Neuronal stem cell (in vitro differentiated cells): ENCODE measurements at regions not wholly inside any gene's neighbourhood (a gene's known extent, or its start where the extent isn't known, plus 50 kb on each side); places are given as distances from the start of the nearest gene placed in this dataset.
"Not testable (repeated sequence)": the region's sequence is repeated elsewhere in the genome, so short reads cannot be mapped to it uniquely, and the experiment has no call there.

Source experiments
- DNase-seq: peaks from one replicate; pipeline ENCODE4 v3.0.0-alpha.2; 2013; ENCODE audit warnings: low spot score
- H2AFZ ChIP-seq: one replicate; pipeline ENCODE4 v1.6.1; 2013; ENCODE audit warnings: mild to moderate bottlenecking, low read length, inconsistent platforms
- H2AK5ac ChIP-seq: 2 replicates; pipeline ENCODE4 v1.6.1; 2013; ENCODE audit warnings: low read depth, mild to moderate bottlenecking, inconsistent platforms, low read length, moderate library complexity, mixed read lengths
- H2BK120ac ChIP-seq: 2 replicates; pipeline ENCODE4 v1.6.1; 2013; ENCODE audit warnings: low read depth, mild to moderate bottlenecking, inconsistent platforms, low read length, moderate library complexity, mixed read lengths
- H2BK12ac ChIP-seq: one replicate; pipeline ENCODE4 v1.6.1; 2013; ENCODE audit warnings: low read length, inconsistent platforms
- H2BK15ac ChIP-seq: 2 replicates; pipeline ENCODE4 v1.6.1; 2013; ENCODE audit warnings: mild to moderate bottlenecking, low read length, inconsistent platforms, mixed read lengths
- H2BK5ac ChIP-seq: one replicate; pipeline ENCODE4 v1.6.1; 2013; ENCODE audit warnings: inconsistent platforms, mild to moderate bottlenecking, low read length, moderate library complexity
- H3K14ac ChIP-seq: one replicate; pipeline ENCODE4 v1.6.1; 2013; ENCODE audit warnings: low read length, inconsistent platforms
- H3K18ac ChIP-seq: 2 replicates; pipeline ENCODE4 v1.6.1; 2013; ENCODE audit warnings: low read length, inconsistent platforms
- H3K23ac ChIP-seq: 2 replicates; pipeline ENCODE4 v1.6.1; 2013; ENCODE audit warnings: low read depth, mild to moderate bottlenecking, mixed read lengths, low read length, inconsistent platforms; ENCODE audit not compliant: poor library complexity
- H3K27ac ChIP-seq: replicated peaks from 3 replicates; pipeline ENCODE4 v1.5.1; 2013; ENCODE audit warnings: low read length, inconsistent platforms
- H3K27me3 ChIP-seq, 3 experiments: 2 replicates each; pipeline ENCODE4 v1.6.1; 2013; ENCODE audit warnings: low read length in 3 of 3, mild to moderate bottlenecking in 2 of 3, inconsistent platforms in 1 of 3, low read depth in 1 of 3, mixed read lengths in 1 of 3, moderate library complexity in 1 of 3; ENCODE audit not compliant: control insufficient read depth in 3 of 3, insufficient read depth in 3 of 3
- H3K36me3 ChIP-seq, 2 donors: replicated peaks in 1 of 2; 2 replicates each; pipeline ENCODE4 v1.6.1; 2013; ENCODE audit warnings: low read length in 2 of 2; ENCODE audit not compliant: control insufficient read depth in 2 of 2, insufficient read depth in 2 of 2
- H3K4ac ChIP-seq: 2 replicates; pipeline ENCODE4 v1.6.1; 2013; ENCODE audit warnings: inconsistent platforms, mild to moderate bottlenecking, low read length, moderate library complexity
- H3K4me1 ChIP-seq, 2 donors: 1 replicate in 1 of 2; 2 replicates in 1 of 2; pipeline ENCODE4 v1.6.1; 2013; ENCODE audit warnings: low read length in 2 of 2, low read depth in 1 of 2; ENCODE audit not compliant: control insufficient read depth in 2 of 2, insufficient read depth in 1 of 2
- H3K4me2 ChIP-seq: one replicate; pipeline ENCODE4 v1.6.1; 2013; ENCODE audit warnings: mild to moderate bottlenecking, low read length, inconsistent platforms; ENCODE audit not compliant: insufficient read depth, poor library complexity, severe bottlenecking
- H3K4me3 ChIP-seq, 2 donors: 2 replicates each; pipeline ENCODE4 v1.5.1; 2013; ENCODE audit warnings: low read length in 2 of 2, mild to moderate bottlenecking in 2 of 2, inconsistent platforms in 1 of 2, moderate library complexity in 1 of 2
- H3K79me1 ChIP-seq: one replicate; pipeline ENCODE4 v1.6.1; 2013; ENCODE audit warnings: low read depth, mild to moderate bottlenecking, inconsistent platforms, low read length, moderate library complexity
- H3K9ac ChIP-seq: one replicate; pipeline ENCODE4 v1.6.1; 2013; ENCODE audit warnings: mild to moderate bottlenecking, low read depth, low read length, inconsistent platforms; ENCODE audit not compliant: poor library complexity
- H3K9me3 ChIP-seq, 2 donors: replicated peaks in 1 of 2; 2 replicates each; pipeline versions ENCODE3 to v1.6.1; 2013; ENCODE audit warnings: low read length in 2 of 2, mild to moderate bottlenecking in 2 of 2, inconsistent platforms in 1 of 2, low read depth in 1 of 2, mixed read lengths in 1 of 2, moderate library complexity in 1 of 2; ENCODE audit not compliant: control insufficient read depth in 2 of 2, insufficient read depth in 1 of 2
- H4K8ac ChIP-seq: one replicate; pipeline ENCODE4 v1.6.1; 2013; ENCODE audit warnings: low read depth, mild to moderate bottlenecking, inconsistent platforms, low read length, moderate library complexity
- H4K91ac ChIP-seq: one replicate; pipeline ENCODE4 v1.6.1; 2013; ENCODE audit warnings: low read length, low read depth, mild to moderate bottlenecking, inconsistent platforms; ENCODE audit not compliant: poor library complexity
- WGBS, 2 donors: extraction: QIAGEN DNeasy Blood & Tissue Kit; methylation state at CpG; one replicate each; pipeline ENCODE4 v1.1.7; 2013; ENCODE audit warnings: missing lambda C conversion rate in 2 of 2, mixed read lengths in 1 of 2; ENCODE audit not compliant: insufficient read length in 2 of 2, insufficient replicate concordance in 1 of 2; ENCODE audit errors: extremely low coverage in 2 of 2; 5-methylcytosine and 5-hydroxymethylcytosine counted together

DNA sequence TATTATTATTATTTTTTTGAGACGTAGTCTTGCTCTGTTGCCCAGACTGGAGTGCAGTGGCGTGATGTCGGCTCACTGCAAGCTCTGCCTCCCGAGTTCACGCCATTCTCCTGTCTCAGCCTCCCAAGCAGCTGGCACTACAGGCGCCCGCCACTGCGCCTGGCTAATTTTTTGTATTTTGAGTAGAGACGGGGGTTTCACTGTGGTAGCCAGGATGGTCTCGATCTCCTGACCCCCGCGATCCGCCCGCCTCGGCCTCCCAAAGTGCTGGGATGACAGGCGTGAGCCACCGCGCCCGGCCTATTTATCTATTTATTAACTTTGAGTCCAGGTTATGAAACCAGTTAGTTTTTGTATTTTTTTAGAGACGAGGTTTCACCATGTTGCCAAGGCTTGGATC is 3901.0 kb upstream of the OR11H1 start:
- not testable (repeated sequence) for H3K36me3 ChIP-seq, H2AK5ac ChIP-seq, H2BK120ac ChIP-seq, H3K27ac ChIP-seq, H3K4me2 ChIP-seq, DNase-seq, H2BK5ac ChIP-seq, H2BK15ac ChIP-seq, H3K4ac ChIP-seq, H2AFZ ChIP-seq, H3K23ac ChIP-seq, H3K4me1 ChIP-seq, H3K9ac ChIP-seq, H3K14ac ChIP-seq, H3K79me1 ChIP-seq, H4K91ac ChIP-seq, H3K27me3 ChIP-seq, H2BK12ac ChIP-seq, H4K8ac ChIP-seq, H3K18ac ChIP-seq
- Histone ChIP-seq H3K9me3 (peaks cover 0 to 30% of the 10 kb centered on the region in 2 donors), H3K4me3 (peak overlapping the region in 1 of 2 donors; percentile 51)
- WGBS, 2 donors, result no CpG with 5 or more reads among the region's 20 CpGs

DNA sequence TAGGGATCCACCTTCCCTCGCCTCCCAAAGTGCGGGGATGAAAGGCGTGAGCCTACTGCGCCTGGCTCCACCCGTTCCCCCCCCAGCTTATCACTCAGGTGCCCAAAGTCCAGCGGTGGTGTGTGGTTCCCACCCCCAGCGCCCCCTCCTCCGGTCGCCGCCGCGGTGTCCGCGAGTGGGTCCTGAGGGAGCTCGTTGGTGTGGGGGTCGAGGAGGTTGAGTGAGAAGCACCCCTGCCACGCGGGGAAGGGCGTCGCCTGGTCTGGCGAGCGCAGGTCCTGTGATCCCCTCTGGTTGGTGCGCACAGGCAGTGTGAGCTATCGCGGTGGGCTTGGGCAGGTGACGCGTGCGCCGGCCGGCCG is 3900.6 kb upstream of the OR11H1 start:
- no peaks in the 10 kb centered on the region for H3K36me3 ChIP-seq
- no peak for DNase-seq
- no peak overlapping the region for H2BK12ac ChIP-seq
- no peak overlapping the region for H2BK5ac ChIP-seq
- H2AFZ ChIP-seq, result no peak overlapping the region
- peak overlapping the region; percentile 19 for H4K8ac ChIP-seq
- no peak overlapping the region for H3K27ac ChIP-seq
- H3K27me3 ChIP-seq, result no peaks in the 10 kb centered on the region
- no peak overlapping the region for H2AK5ac ChIP-seq
- H3K14ac ChIP-seq, result no peak overlapping the region
- H3K23ac ChIP-seq, result peak overlapping the region; percentile 16
- no peak overlapping the region for H4K91ac ChIP-seq
- H3K4ac ChIP-seq, result no peak overlapping the region
- no CpG with 5 or more reads among the region's 31 CpGs for WGBS, 2 donors
- H2BK120ac ChIP-seq, result no peak overlapping the region
- H3K4me3 ChIP-seq, result peak overlapping the region in 1 of 2 donors; percentile 51
- H3K79me1 ChIP-seq, result no peaks in the 10 kb centered on the region
- peak overlapping the region; percentile 24 for H3K9ac ChIP-seq
- peaks cover 0 to 30% of the 10 kb centered on the region in 2 donors for H3K9me3 ChIP-seq
- H3K4me2 ChIP-seq, result no peak overlapping the region
- H2BK15ac ChIP-seq, result no peak overlapping the region
- H3K18ac ChIP-seq, result no peak overlapping the region
- no peaks in the 10 kb centered on the region for H3K4me1 ChIP-seq

DNA sequence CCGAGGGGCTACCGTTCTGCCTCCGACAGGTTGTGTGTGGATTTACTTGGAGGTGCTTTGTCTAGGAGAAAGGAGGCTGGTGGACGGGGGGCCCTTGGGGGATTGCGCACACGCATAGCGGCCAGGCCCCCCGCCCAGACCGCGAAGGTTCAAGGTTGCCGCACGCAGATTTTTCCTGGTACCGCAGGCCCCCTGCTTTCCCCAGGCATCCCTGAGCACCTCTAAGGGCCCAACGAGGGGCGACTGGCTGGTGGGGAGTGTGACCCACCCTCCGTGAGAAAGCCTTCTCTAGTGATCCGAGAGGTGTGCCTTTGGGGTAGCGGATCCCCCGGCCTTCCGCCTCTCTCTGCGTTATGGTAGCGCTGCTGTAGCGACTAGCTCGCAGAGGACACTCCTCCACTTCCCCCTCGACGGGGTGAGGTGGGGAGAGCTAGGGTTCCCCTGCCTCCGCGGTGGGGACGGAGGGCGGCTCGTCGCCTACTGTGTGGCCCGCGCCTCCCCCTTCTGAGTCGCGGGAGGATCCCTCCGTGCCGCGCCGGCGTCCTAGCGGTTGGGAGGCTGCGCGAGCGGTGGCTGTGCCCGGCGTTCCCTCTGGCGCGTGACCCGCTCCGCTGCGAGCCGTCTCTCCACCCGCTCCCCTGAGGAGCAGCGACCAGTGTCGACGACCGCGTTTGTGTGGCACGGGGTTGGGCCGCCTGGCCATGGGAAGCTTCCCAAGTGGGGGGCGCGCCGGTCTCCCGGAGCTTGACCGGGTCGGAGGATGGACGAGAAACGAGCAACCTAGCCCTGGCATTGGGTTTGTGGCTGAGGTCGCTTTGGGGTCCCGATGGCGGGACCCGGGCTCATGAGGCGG is 3900.0 kb upstream of the OR11H1 start:
- peaks cover 0 to 30% of the 10 kb centered on the region in 2 donors for H3K9me3 ChIP-seq
- H3K4ac ChIP-seq, result no peak overlapping the region
- H4K8ac ChIP-seq, result peak overlapping the region; percentile 19
- no peak overlapping the region for H3K4me2 ChIP-seq
- H3K36me3 ChIP-seq, result no peaks in the 10 kb centered on the region
- H3K27ac ChIP-seq, result no peak overlapping the region
- H3K4me3 ChIP-seq, result peak overlapping the region in 1 of 2 donors; percentile 55
- H2AK5ac ChIP-seq, result no peak overlapping the region
- peak overlapping the region; percentile 27 for H3K18ac ChIP-seq
- H2AFZ ChIP-seq, result no peak overlapping the region
- no peak overlapping the region for H2BK12ac ChIP-seq
- no peak overlapping the region for H2BK120ac ChIP-seq
- no peaks in the 10 kb centered on the region for H3K79me1 ChIP-seq
- no CpG with 5 or more reads among the region's 74 CpGs for WGBS, 2 donors
- no peak overlapping the region for H2BK15ac ChIP-seq
- H3K4me1 ChIP-seq, result no peaks in the 10 kb centered on the region
- DNase-seq, result no peak
- H3K9ac ChIP-seq, result peak overlapping the region; percentile 50
- no peaks in the 10 kb centered on the region for H3K27me3 ChIP-seq
- H3K23ac ChIP-seq, result peak overlapping the region; percentile 73
- no peak overlapping the region for H2BK5ac ChIP-seq
- H3K14ac ChIP-seq, result no peak overlapping the region
- H4K91ac ChIP-seq, result no peak overlapping the region

DNA sequence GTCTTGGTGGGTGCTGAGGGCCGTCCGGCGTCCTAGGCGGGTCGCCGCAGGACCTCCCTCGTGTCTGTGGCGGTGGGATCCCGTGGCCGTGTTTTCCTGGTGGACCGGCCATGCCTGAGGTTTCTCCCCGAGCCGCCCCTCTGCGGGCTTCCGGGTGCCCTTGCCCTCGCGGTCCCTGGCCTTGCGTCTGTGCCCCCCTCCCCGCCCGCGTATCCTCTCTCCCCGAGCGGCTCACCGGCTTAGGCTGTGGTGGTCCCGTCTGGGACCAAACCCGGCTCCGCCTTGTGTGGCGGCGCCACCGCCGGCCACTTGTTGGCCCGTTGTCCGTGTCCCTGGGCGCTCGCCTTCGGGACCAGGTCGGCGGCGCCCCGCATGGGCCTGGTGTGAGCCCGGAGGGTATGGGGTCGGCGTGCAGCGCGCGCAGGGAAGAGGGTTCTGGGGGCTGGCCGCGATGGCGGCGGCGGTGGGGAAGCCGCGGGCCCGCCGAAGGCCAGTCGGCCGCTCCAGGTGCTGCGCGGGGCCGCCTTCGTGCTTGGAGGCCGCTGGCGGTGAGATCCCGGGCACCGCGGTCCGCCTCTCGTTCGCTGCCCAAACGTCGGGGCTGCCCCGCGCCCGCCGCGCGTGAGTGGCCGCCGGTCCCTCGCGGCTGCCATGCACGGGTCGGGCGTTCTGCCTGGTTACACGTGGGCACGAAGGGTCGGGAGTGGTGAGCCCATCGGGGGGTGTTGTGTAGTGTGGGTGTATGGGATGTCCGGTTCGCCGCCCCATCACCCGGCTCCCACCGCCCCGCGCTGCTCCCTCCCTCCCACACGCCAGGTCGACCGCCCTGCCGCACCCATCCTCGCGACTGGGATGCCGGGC is 3899.1 kb upstream of the OR11H1 start:
- peak overlapping the region; percentile 39 for H4K91ac ChIP-seq
- no peaks in the 10 kb centered on the region for H3K27me3 ChIP-seq
- peak overlapping the region; percentile 42 for H2BK5ac ChIP-seq
- H3K4me2 ChIP-seq, result no peak overlapping the region
- H2AFZ ChIP-seq, result no peak overlapping the region
- H2BK15ac ChIP-seq, result no peak overlapping the region
- H2BK120ac ChIP-seq, result no peak overlapping the region
- H3K4me1 ChIP-seq, result no peaks in the 10 kb centered on the region
- H3K27ac ChIP-seq, result no peak overlapping the region
- H3K9me3 ChIP-seq, result peaks cover 0 to 30% of the 10 kb centered on the region in 2 donors
- no peak overlapping the region for H2AK5ac ChIP-seq
- no CpG with 5 or more reads among the region's 102 CpGs for WGBS, 2 donors
- no peaks in the 10 kb centered on the region for H3K36me3 ChIP-seq
- H2BK12ac ChIP-seq, result no peak overlapping the region
- H3K14ac ChIP-seq, result peak overlapping the region; percentile 12
- H3K23ac ChIP-seq, result peak overlapping the region; percentile 55
- no peak overlapping the region for H3K9ac ChIP-seq
- H4K8ac ChIP-seq, result no peak overlapping the region
- no peaks in the 10 kb centered on the region for H3K79me1 ChIP-seq
- no peak for DNase-seq
- H3K4me3 ChIP-seq, result peak overlapping the region in 1 of 2 donors; percentile 7
- H3K4ac ChIP-seq, result no peak overlapping the region
- no peak overlapping the region for H3K18ac ChIP-seq
